GM21360 (cell line): ENCODE measurements at regions not wholly inside any gene's neighbourhood (a gene's known extent, or its start where the extent isn't known, plus 50 kb on each side); places are given as distances from the start of the nearest gene placed in this dataset.

Experiments
- ATAC-seq: cut with Tn5 transposase; IDR thresholded peaks from one replicate; pipeline ENCODE4 v1.9.1; 2021; ENCODE audit warnings: mild to moderate bottlenecking, moderate library complexity; ENCODE audit not compliant: unreplicated experiment

GRCh38 chr2:224213396-224213795 is 174.3 kb upstream of the SERPINE2 start:
- no peak for ATAC-seq

- ATAC-seq, result no peak
Observed at GRCh38 chr2:224211791-224212190, 172.7 kb upstream of the SERPINE2 start.

GRCh38 chr2:224211181-224211480 is 172.0 kb upstream of the SERPINE2 start:
- ATAC-seq, result no peak

GRCh38 chr2:224210286-224211180 is 171.4 kb upstream of the SERPINE2 start:
- no peak for ATAC-seq

- ATAC-seq, result no peak
Observed at GRCh38 chr2:224209555-224210285, 170.6 kb upstream of the SERPINE2 start.

- no peak for ATAC-seq
Observed at GRCh38 chr2:224208443-224208842, 169.4 kb upstream of the SERPINE2 start.

GRCh38 chr2:224208007-224208406 is 168.9 kb upstream of the SERPINE2 start:
- ATAC-seq, result no peak

- no peak for ATAC-seq
Observed at GRCh38 chr2:224206816-224207215, 167.7 kb upstream of the SERPINE2 start.

GRCh38 chr2:224202281-224202865 is 163.3 kb upstream of the SERPINE2 start:
- ATAC-seq, result no peak

- no peak for ATAC-seq
Observed at GRCh38 chr2:224198436-224198835, 159.3 kb upstream of the SERPINE2 start.

- ATAC-seq, result no peak
Observed at GRCh38 chr2:224196810-224197209, 157.7 kb upstream of the SERPINE2 start.

GRCh38 chr2:224195925-224196571 is 157.0 kb upstream of the SERPINE2 start:
- ATAC-seq, result no peak

- ATAC-seq, result no peak
Observed at GRCh38 chr2:224194161-224194560, 155.1 kb upstream of the SERPINE2 start.

GRCh38 chr2:224191465-224191864 is 152.4 kb upstream of the SERPINE2 start:
- no peak for ATAC-seq

GRCh38 chr2:224190936-224191270 is 151.8 kb upstream of the SERPINE2 start:
- no peak for ATAC-seq

GRCh38 chr2:224190234-224190935 is 151.3 kb upstream of the SERPINE2 start:
- ATAC-seq, result no peak

- no peak for ATAC-seq
Observed at GRCh38 chr2:224187220-224187619, 148.1 kb upstream of the SERPINE2 start.

- ATAC-seq, result no peak
Observed at GRCh38 chr2:224185023-224185601, 146.0 kb upstream of the SERPINE2 start.

GRCh38 chr2:224183086-224183485 is 144.0 kb upstream of the SERPINE2 start:
- ATAC-seq, result no peak

- ATAC-seq, result no peak
Observed at GRCh38 chr2:224182498-224182897, 143.4 kb upstream of the SERPINE2 start.
